Sciatic nerve (tissue), 2 donors: ENCODE measurements at regions not wholly inside any gene's neighbourhood (a gene's known extent, or its start where the extent isn't known, plus 50 kb on each side); places are given as distances from the start of the nearest gene placed in this dataset.

ENCODE experiments used
- ATAC-seq: fragments of 200-7000 bp; cut with Tn5 transposase; one replicate; pipeline ENCODE4 v1.9.1; 2020; ENCODE audit warnings: mild to moderate bottlenecking, moderate library complexity
- DNase-seq: peaks from one replicate; pipeline ENCODE4 v3.0.0-alpha.2; 2020; ENCODE audit warnings: low spot score
- intact Hi-C: fragments of 100-400 bp; cut with DNase I; formaldehyde crosslinking; loops from one replicate; pipeline ENCODE4 v1.14.2; 2022
- donor health status: DM: no; HTN: no; CAD: no.
- donor health status: DM: no; HTN: no; CAD: no.

DNA sequence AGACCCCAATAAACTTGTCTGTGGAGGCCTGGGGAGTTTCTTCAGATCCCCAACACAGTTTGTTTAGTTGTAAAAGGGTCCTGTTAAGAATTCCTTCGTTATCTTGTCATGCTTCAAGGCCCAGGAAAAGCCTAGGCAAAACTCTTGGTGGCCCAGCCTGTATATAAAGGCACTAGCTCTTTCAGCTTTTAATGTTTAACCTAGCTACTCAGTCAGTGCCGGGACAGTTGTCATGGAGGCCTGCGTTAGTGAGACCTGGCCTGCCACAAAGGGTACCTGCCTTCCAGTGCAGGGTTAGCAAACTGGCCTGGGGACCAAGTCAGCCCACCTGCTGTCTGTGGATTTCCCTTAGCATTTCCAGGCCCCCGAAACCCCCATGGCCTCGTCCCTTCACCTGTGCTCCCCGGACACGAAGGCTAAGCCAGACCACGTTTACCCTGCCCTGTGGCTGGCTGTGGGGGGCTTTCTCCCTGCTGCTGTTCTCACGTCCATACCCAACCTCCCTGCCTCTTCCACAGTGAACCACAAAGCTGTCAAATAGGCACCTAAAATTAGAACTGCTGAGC is 96.9 kb upstream of the PPP2R2D start:
- DNase-seq (peak; percentile 42), ATAC-seq (no peak)
- intact Hi-C loops: no loop called here

DNA sequence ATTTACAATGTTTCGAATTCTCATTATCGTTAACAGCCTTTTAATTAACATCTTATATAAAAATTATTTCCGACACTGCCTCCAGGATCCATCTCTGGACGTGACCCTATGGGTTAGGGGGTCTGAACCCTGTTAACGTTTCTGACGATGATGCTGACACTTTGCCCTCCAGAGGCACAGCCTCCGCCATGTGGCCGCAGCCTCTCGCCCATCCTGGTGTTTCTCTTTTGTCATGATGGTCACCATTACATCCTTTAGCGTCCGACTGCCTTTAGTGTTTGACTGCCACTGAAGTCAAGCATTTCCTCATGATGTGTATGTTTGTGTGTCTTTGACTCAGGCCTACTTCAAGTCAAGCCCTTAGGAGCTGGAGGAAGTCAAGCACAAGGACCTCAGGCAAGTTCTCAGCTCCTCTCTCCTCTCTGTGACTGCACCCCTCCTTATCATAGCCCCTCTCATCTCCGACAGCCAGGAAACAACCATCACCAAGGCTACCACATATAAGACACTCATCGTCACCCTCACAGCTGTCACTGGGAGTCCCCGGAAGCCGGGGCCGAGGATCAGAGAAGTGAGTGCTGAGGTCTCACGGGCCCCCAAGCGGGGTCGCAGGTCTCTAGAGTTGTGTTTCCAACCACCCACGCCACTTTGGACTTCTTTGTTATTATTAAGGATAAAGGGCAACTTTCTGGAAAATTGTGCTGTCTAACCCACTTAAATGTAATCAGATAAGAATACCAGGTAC is 96.1 kb upstream of the PPP2R2D start:
- ATAC-seq (no peak), DNase-seq (no peak)
- intact Hi-C loops: no loop called here

DNA sequence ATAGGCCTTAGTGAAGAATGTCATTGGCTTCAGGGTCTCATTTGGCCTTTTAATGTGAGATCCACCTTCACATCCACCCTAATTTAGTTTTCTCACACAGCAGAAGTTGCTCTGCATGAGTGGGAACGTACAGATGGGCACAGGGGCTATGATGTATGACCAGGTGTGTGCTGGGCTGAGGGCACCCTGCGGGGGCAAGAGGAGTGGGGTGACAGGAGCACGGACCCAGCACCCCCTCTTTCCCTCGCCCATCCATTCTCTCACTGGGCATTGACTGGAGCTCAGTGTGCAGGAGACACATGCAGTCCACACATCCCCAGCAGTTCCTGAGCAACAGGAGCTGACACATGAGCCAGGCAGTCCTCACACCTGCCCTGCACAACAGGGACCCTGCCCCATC is 95.1 kb upstream of the PPP2R2D start:
- intact Hi-C loops: no loop called here
- no peak for DNase-seq
- no peak for ATAC-seq

GRCh38 chr10:131806146-131806545 is 94.7 kb upstream of the PPP2R2D start:
- ATAC-seq (no peak), DNase-seq (no peak)
- intact Hi-C loops: no loop called here

GRCh38 chr10:131806646-131807317 is 94.0 kb upstream of the PPP2R2D start:
- ATAC-seq (no peak), DNase-seq (no peak)
- intact Hi-C loops: no loop called here

GRCh38 chr10:131808370-131808930 is 92.4 kb upstream of the PPP2R2D start:
- intact Hi-C loops: no loop called here
- DNase-seq (no peak), ATAC-seq (no peak)

- no peak for DNase-seq
- intact Hi-C loops: no loop called here
- ATAC-seq: no peak
Observed at GRCh38 chr10:131810036-131810804, 90.6 kb upstream of the PPP2R2D start.

DNA sequence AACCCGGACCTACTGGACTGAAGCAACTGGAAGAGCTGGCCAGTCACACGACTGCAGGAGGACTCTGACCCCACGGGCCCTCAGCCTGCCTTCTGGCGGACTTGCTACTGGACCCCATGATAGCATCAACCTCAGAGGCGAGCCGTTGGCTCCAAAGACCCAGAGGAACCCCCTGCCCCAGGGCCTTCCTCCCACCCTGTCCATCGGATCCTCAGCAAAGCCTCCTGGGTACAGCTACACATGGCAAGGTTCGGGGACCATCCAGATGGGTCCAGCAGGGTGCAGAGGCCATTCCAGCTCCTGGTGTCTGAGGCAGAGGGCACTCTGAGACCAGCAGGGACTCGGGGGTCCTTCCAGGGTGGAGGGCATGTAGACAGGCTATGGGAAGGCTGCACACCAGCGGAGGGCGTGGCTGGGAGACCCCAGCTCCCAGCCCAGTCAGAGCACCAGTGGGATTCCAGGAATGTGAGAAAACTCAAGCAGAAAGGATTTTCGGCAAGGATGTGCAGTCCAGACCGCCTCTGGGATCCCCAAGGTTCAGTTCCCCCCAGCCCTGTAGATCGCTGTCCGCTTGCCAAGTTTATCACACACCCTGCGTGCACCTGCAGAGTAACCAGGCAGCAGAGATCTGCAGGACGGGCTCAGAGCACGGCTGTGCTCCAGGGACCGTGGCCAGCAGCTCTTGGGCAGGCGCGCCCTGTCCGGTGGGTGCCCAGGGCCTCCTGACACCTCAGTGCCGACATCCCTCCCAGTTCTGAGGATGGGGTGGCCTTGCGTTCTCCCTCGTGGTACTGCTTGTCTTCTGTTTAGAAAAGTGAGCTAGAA is 89.8 kb upstream of the PPP2R2D start:
- intact Hi-C loops: no loop called here
- peak; percentile 33 for DNase-seq
- ATAC-seq: no peak

DNA sequence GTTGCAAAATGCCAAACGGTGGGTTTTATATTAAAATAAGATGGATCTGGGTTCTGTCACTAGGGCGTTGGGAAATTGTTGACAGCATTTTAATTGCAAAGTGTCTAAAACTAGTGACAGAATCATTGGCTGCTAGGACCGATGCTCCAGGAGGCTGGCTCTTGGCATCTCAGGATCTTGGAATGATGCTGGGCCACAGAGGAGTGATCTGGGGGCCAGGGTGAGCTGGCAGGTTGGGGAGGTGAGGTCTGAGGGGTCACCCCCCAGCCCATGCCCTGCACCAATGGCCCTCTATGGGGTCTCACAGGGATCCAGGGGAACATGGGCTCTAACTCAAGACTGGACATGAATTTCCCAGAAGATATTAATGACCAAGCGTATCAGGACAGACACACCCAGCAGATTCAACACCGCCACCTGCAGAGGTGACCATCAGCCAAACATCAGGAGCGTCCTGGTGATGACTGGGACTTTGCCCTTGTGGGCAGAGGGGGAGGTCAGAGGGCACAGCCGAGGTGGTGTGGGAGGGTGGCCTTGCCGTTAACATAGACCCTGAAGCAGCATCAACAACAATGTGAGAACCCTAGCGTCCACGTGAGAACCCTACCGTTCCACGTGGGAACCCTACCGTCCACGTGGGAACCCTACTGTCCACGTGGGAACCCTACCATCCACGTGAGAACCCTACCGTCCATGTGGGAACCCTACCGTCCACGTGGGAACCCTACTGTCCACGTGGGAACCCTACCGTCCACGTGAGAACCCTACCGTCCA is 89.0 kb upstream of the PPP2R2D start:
- intact Hi-C loops: no loop called here
- ATAC-seq (no peak), DNase-seq (no peak)

- peak; percentile 43 for DNase-seq
- intact Hi-C loops: no loop called here
- ATAC-seq: no peak
Observed at GRCh38 chr10:131812736-131813604, 87.8 kb upstream of the PPP2R2D start.

DNA sequence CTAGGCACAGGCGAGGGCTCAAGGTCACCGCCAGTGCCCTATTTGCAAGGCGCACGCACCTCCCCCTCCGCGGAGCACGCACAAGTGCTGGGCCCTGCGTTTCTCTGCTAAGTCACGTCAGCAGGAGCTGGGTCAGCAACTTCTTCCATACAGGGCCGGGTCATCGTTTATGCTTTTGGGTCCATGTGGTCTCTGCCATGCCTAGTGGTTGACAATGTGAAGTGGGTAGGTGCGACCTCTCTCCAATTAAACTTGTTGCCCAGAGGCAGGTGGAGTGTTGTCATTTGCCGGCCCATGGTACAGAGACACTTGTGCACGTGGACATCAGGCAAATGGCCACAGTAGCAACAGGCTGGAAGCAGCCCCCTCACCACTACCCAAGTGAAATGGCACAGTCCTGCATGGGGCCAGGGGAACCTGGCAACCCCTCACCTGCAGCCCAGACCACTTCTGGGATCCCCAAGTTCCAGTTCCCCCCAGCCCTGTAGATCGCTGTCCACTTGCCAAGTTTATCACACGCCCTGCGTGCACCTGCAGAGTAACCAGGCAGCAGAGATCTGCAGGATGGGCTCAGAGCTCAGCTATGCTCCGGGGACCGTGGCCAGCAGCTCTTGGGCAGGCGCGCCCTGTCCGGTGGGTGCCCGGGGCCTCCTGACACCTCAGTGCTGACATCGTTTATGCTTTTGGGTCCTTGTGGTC is 86.1 kb upstream of the PPP2R2D start:
- no peak for ATAC-seq
- DNase-seq: peak; percentile 39
- intact Hi-C loops: no loop called here

DNA sequence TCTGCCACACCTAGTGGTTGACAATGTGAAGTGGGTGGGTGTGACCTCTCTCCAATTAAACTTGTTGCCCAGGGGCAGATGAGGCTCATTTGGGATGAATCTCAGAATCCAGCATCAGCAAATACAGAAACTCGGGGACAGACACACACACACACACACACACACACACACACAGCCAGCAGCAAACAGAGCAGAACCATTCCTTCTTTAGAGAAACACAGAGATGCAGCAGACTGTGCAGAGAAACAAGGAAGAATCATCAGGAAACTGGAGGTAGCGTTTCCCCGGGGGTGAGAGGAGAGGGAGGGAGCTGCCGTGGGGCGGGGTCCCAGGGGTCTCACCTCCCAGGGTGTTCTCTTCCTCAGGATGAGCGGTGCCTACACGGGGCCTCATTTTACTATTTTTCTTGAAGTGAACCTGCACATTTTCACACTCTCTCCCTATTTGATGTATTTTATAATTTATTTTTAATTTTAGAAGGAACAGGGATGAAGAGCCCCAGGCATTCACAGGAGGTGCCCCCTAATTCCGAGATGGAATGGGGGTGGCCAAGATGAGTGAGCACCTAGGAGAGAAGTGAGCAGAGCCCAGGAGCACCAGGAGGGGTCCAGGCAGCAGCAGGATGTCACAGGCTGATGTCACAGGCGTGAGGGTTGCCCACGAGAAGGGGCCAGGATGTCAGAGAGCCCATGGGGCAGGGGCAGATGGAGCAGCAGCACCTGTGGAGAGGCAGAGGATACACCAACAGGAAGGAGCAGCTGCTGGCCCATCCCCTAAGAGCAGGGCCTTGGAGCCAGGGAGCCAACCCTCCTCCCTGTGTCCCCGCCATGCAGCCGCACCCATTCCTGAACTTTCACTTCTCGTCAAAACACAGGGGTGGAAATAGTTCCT is 85.3 kb upstream of the PPP2R2D start:
- intact Hi-C loops: no loop called here
- DNase-seq (no peak), ATAC-seq (no peak)

DNA sequence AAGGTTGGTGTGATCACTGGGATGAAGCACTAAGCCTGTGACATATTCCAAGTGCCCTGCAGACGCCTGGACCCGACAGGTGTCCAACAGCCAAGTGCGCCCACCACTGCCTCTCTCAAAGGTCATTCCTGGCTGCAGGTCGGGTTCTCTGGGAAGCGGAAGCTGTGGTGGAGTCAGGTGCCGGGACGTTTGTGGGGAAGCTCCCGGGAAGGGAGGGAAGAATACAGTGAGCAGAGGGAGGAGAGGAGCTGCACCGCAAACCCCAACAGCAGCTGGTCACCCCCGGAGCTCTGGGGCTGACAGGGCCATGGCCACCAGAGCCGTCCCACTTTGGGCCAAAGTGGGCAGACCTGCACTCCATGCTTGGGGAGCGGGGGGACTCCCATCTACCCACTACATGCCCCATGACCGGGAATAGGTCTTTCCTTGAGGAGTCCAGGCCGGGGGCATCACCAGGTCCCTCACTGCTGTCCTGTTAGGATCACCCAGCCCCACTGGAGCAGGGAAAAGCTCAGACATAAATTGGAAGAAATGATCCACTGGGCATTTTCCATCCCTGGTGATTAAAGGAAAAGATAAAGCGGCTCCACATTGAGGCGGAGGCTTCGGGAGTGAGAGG is 84.5 kb upstream of the PPP2R2D start:
- intact Hi-C loops: no loop called here
- ATAC-seq (no peak), DNase-seq (peak; percentile 42)

- intact Hi-C loops: no loop called here
- ATAC-seq (no peak), DNase-seq (no peak)
Observed at GRCh38 chr10:131816941-131817700, 83.7 kb upstream of the PPP2R2D start.
